Upper lobe of left lung (tissue), 4 donors: ENCODE measurements at regions not wholly inside any gene's neighbourhood (a gene's known extent, or its start where the extent isn't known, plus 50 kb on each side); places are given as distances from the start of the nearest gene placed in this dataset.

Source experiments
- POLR2A ChIP-seq, 4 donors: fragments of 450-650 bp; IDR thresholded peaks; one replicate each; pipeline ENCODE4 v1.5.1; 2016 to 2017; ENCODE audit warnings: antibody characterized with exemption in 4 of 4, mild to moderate bottlenecking in 2 of 4
- POLR2AphosphoS5 ChIP-seq, 2 donors: sonication (generic); formaldehyde crosslinking; IDR thresholded peaks; one replicate each; pipeline ENCODE4 v1.5.1; 2017; ENCODE audit warnings: antibody characterized with exemption in 2 of 2
- TF ChIP-seq, protein P1 (sequence below), 6 experiments: fragments of 450-650 bp in 4 of 6; fragments of 200-600 bp in 2 of 6; sonication (generic) in 2 of 6; IDR thresholded peaks; one replicate each; pipeline ENCODE4 v1.5.1; 2016 to 2019; ENCODE audit warnings: antibody characterized with exemption in 6 of 6

DNA sequence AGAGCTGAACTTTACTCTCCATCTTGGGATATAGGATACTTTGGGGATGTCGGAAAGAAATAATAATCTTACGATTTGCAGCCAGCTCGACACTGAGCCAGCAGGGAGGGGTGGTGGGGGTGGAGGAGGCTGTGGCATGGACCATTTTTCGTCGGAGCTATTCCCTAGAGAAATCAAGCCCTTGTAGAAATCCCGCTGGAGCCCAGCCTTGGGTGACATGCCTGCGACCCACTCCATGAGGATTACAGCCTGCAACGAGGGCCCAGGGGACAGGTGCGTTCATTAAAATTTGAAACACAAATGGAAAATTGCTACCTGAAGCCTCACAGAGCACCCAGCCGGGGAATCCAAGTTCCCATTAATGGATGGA is 82.8 kb upstream of the GSE1 start:
- TF ChIP-seq, protein P1, sequence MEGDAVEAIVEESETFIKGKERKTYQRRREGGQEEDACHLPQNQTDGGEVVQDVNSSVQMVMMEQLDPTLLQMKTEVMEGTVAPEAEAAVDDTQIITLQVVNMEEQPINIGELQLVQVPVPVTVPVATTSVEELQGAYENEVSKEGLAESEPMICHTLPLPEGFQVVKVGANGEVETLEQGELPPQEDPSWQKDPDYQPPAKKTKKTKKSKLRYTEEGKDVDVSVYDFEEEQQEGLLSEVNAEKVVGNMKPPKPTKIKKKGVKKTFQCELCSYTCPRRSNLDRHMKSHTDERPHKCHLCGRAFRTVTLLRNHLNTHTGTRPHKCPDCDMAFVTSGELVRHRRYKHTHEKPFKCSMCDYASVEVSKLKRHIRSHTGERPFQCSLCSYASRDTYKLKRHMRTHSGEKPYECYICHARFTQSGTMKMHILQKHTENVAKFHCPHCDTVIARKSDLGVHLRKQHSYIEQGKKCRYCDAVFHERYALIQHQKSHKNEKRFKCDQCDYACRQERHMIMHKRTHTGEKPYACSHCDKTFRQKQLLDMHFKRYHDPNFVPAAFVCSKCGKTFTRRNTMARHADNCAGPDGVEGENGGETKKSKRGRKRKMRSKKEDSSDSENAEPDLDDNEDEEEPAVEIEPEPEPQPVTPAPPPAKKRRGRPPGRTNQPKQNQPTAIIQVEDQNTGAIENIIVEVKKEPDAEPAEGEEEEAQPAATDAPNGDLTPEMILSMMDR (IDR thresholded peaks at IDR 0.05): no peak
- no peak for TF ChIP-seq POLR2A (IDR thresholded peaks at IDR 0.05)
- TF ChIP-seq POLR2AphosphoS5 (IDR thresholded peaks at IDR 0.05): no peak
